Stimulated activated naive CD8-positive, alpha-beta T cell treated with anti-CD3 and anti-CD28 coated beads, Interleukin-15, amount 100 ng/mL, for 72 hours (primary cell): ENCODE measurements at regions not wholly inside any gene's neighbourhood (a gene's known extent, or its start where the extent isn't known, plus 50 kb on each side); places are given as distances from the start of the nearest gene placed in this dataset.
"Not testable (repeated sequence)": the region's sequence is repeated elsewhere in the genome, so short reads cannot be mapped to it uniquely, and the experiment has no call there.

Source experiments
- ATAC-seq: fragments of 150-1000 bp; cut with Tn5 transposase; 2 replicates; pipeline ENCODE4 v1.10.0; 2021; ENCODE audit warnings: mild to moderate bottlenecking, moderate library complexity
- DNase-seq, 2 donors: peaks; one replicate each; pipeline ENCODE4 v3.0.0; 2021 to 2022
- H3K27ac Mint-ChIP-seq, 2 donors: one replicate each; pipeline ENCODE4 v1.8.0; 2022; ENCODE audit warnings: mild to moderate bottlenecking in 2 of 2, mixed read lengths in 2 of 2, moderate library complexity in 2 of 2
- H3K27me3 Mint-ChIP-seq: one replicate; pipeline ENCODE4 v1.8.0; 2022; ENCODE audit warnings: mixed read lengths
- H3K4me1 Mint-ChIP-seq: one replicate; pipeline ENCODE4 v1.8.0; 2022; ENCODE audit warnings: mild to moderate bottlenecking, mixed read lengths
- H3K4me3 Mint-ChIP-seq, 2 donors: one replicate each; pipeline ENCODE4 v1.8.0; 2022; ENCODE audit warnings: mild to moderate bottlenecking in 2 of 2, mixed read lengths in 2 of 2, moderate library complexity in 1 of 2
- H3K9me3 Mint-ChIP-seq, 2 donors: one replicate each; pipeline ENCODE4 v1.8.0; 2022; ENCODE audit warnings: mixed read lengths in 2 of 2

DNA sequence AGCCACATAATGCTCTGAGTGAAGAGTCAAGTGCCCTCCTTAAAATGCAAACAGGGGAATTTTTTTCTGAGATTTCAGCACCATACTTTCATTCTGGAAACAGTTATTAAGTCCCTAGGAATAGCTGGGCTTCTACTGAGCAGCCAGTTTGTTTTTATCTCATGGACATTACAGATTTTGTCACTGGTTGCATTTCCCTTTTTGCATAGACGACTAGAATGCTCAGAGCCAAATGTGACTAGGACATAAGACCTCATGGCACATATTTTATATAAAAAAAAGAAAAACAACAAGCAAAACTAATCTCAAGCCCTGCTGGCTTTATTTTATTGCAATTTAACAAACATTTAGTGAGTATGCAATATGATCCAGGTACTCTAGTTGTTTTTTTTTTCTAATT lies 112.7 kb upstream of the NANOGP8 start:
- H3K27ac Mint-ChIP-seq: no peak overlapping the region
- no peaks in the 10 kb centered on the region for H3K27me3 Mint-ChIP-seq
- DNase-seq (no peak), ATAC-seq (no peak)
- H3K4me1 Mint-ChIP-seq: no peaks in the 10 kb centered on the region
- H3K9me3 Mint-ChIP-seq: peaks cover 0 to under 1% of the 10 kb centered on the region in 2 donors
- no peak overlapping the region for H3K4me3 Mint-ChIP-seq

DNA sequence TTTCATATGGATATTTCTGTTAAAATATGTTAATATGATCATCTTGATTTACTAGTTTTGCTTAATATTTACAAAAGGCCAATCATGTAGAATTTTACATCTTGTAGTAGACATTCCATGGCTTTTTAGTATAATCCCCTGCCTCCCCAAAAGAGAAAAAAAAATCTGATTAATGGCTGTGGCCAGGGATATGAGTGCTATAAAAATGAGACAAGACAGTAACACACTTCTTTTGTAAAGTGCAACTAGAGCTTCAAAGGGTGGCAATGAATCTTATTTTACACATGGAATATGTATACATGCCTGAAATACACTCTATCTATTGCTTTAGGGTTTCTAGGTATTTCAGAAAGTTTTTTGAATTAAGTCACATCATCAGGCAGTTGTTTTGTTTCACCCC lies 112.2 kb upstream of the NANOGP8 start:
- Mint-ChIP-seq H3K4me1 (no peaks in the 10 kb centered on the region), H3K27me3 (no peaks in the 10 kb centered on the region), H3K9me3 (peaks cover 0 to 5% of the 10 kb centered on the region in 2 donors), H3K27ac (no peak overlapping the region), H3K4me3 (no peak overlapping the region)
- ATAC-seq: no peak
- DNase-seq: no peak

DNA sequence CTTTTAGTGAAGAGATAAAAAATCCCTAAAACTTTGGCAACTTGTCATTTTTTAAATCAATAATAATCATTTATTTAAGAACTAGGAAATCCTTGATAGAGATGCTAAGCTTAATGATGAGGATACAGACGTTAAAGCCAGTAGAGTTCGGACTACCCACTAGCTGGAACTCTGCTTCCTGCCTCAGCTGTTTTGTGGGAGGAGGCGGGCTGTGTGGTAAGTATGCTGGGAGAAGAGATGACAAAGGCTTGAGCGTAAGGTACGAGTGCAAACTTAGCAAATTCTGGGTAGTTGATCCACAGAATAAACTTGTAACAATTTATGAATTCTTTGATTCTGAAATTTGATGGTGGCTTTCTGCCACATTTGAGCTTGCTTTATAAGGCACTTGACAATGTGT lies 111.2 kb upstream of the NANOGP8 start:
- H3K4me1 Mint-ChIP-seq: no peaks in the 10 kb centered on the region
- no peak overlapping the region for H3K4me3 Mint-ChIP-seq
- H3K9me3 Mint-ChIP-seq: peaks cover 7 to 15% of the 10 kb centered on the region in 2 donors
- H3K27ac Mint-ChIP-seq: no peak overlapping the region
- DNase-seq: no peak
- no peaks in the 10 kb centered on the region for H3K27me3 Mint-ChIP-seq
- ATAC-seq: no peak

GRCh38 chr15:35195649-35196048 lies 110.6 kb upstream of the NANOGP8 start:
- no peak for DNase-seq
- H3K4me3 Mint-ChIP-seq: no peak overlapping the region
- peaks cover 7 to 19% of the 10 kb centered on the region in 2 donors for H3K9me3 Mint-ChIP-seq
- no peaks in the 10 kb centered on the region for H3K27me3 Mint-ChIP-seq
- no peak for ATAC-seq
- no peak overlapping the region for H3K27ac Mint-ChIP-seq
- no peaks in the 10 kb centered on the region for H3K4me1 Mint-ChIP-seq

DNA sequence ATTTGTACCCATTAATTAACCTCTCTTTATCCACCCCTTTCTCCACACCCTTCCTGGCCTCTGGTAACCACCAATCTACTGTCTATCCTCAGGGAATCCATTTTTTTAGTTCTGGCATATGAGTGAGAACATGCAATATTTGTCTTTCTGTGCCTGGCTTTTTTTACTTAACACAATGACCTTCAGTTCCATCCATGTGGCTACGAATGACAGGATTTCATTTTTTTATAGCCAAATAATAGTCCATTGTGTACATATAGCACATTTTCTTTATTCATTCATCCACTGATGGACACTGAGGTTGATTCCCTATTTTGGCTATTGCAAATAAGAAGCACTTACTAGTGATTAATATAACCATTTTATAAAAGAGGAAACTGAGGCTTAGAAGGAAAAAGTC lies 109.9 kb upstream of the NANOGP8 start:
- ATAC-seq: no peak
- H3K4me1 Mint-ChIP-seq: no peaks in the 10 kb centered on the region
- DNase-seq: no peak
- peaks cover 7 to 22% of the 10 kb centered on the region in 2 donors for H3K9me3 Mint-ChIP-seq
- peaks cover 6% of the 10 kb centered on the region for H3K27me3 Mint-ChIP-seq
- no peak overlapping the region for H3K4me3 Mint-ChIP-seq
- no peak overlapping the region for H3K27ac Mint-ChIP-seq

DNA sequence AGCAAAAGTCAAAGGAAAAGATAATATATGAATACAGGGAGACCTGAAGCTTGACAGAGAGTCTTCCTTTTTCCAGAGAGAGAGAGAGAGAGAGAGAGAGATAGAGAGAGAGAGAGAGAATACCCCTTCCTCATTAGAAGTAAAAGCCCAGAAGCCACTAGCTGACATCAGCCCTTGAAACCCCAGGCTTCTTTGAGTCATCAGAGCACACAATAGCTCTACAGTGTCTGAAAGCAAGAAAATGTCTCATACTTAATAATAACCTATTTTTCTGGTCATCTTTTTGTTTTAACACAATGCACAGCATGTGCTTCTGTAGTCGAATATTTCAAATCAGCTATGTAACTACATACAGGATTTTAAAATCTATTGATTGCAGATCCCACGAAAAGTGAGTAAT lies 109.2 kb upstream of the NANOGP8 start:
- Mint-ChIP-seq H3K27ac (no peak overlapping the region), H3K9me3 (peaks cover 7 to 28% of the 10 kb centered on the region in 2 donors), H3K4me3 (no peak overlapping the region), H3K4me1 (no peaks in the 10 kb centered on the region), H3K27me3 (peaks cover 9% of the 10 kb centered on the region)
- DNase-seq (no peak), ATAC-seq (no peak)

DNA sequence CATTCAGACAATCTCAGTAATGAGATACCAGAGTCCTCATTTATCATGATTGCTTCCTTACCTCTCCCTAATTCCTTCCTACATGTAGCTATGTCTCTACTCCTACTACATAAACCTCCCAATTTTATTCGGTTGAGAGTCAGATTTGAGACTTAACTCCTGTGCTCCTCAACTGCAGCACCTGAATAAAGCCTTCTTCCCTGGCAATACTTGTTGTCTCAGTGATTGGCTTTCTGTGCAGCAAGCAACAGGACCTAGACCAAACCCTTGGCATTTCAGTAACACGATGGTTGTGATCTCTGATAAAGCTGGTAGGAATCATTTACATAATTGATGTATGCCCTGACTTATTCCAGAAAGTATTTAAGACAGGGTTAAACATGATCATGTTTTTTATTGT lies 106.7 kb upstream of the NANOGP8 start:
- no peaks in the 10 kb centered on the region for H3K4me1 Mint-ChIP-seq
- peaks cover 7 to 28% of the 10 kb centered on the region in 2 donors for H3K9me3 Mint-ChIP-seq
- no peak overlapping the region for H3K27ac Mint-ChIP-seq
- DNase-seq: no peak
- H3K27me3 Mint-ChIP-seq: peaks cover 9% of the 10 kb centered on the region
- no peak for ATAC-seq
- H3K4me3 Mint-ChIP-seq: no peak overlapping the region

DNA sequence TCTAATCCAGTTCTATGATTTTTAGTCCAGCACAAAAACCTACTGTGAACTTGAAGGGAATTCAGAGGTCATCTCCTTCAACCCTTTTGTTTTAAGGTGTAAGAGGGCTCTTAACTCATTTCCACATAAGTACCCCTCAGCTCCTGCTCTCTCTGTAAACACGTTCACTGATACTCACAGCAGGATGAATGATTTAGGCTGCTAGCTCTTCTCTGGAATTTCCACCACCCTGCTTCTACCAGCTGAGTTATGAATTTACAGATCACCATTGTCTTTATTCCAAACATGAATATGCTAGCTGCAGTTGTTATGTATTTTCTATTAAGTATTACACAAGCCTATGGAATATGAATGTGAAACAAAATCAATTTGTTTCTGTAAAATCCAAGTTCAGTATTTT lies 101.3 kb upstream of the NANOGP8 start:
- Mint-ChIP-seq H3K4me3 (no peak overlapping the region), H3K27me3 (peaks cover 9% of the 10 kb centered on the region), H3K4me1 (peaks cover 5% of the 10 kb centered on the region), H3K9me3 (peaks cover 1 to 13% of the 10 kb centered on the region in 2 donors), H3K27ac (no peak overlapping the region)
- DNase-seq (no peak), ATAC-seq (no peak)

GRCh38 chr15:35184646-35185045 lies 99.6 kb upstream of the NANOGP8 start:
- peaks cover 5% of the 10 kb centered on the region for H3K4me1 Mint-ChIP-seq
- DNase-seq (no peak), ATAC-seq (no peak)
- no peak overlapping the region for H3K27ac Mint-ChIP-seq
- peaks cover 0 to 1% of the 10 kb centered on the region in 2 donors for H3K9me3 Mint-ChIP-seq
- H3K4me3 Mint-ChIP-seq: no peak overlapping the region
- no peaks in the 10 kb centered on the region for H3K27me3 Mint-ChIP-seq

DNA sequence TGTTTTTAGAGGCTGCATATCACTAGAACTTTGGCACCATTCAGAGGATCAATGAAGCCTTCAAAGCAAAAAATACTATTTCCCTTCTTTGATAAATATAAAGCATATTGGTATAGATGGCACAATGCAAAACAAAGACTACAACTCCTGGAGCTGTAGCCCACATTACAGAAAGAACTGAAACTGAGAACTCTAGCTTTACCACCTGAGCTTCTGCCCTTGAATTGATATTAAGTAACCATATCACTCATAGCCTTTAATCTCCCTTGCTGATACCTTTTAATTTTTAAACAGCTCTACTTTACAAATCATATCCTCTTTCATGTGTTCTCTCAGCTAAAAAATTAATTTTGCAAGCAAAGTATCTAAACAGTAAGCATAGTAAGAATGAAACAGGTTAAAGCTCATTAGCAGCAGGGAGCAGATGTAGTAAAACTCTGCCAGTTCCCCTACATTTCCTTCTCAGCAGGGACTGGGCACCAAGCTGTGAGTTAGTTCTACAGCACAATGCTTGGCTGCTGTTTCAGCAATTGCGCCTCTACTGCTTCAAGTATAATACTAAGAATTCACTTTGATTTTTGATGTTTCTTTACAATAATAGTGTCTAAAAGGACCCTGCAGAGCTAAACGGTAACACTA lies 97.9 kb upstream of the NANOGP8 start:
- ATAC-seq (peak; percentile 79), DNase-seq (no peak)
- H3K27me3 Mint-ChIP-seq: no peaks in the 10 kb centered on the region
- H3K4me3 Mint-ChIP-seq: no peak overlapping the region
- no peak overlapping the region for H3K27ac Mint-ChIP-seq
- H3K9me3 Mint-ChIP-seq: no peaks in the 10 kb centered on the region
- peaks cover 5% of the 10 kb centered on the region for H3K4me1 Mint-ChIP-seq

GRCh38 chr15:35181538-35181937 lies 96.4 kb upstream of the NANOGP8 start:
- H3K9me3 Mint-ChIP-seq: no peaks in the 10 kb centered on the region
- H3K4me3 Mint-ChIP-seq: no peak overlapping the region
- H3K27me3 Mint-ChIP-seq: no peaks in the 10 kb centered on the region
- DNase-seq (no peak), ATAC-seq (peak; percentile 55)
- H3K4me1 Mint-ChIP-seq: peaks cover 5% of the 10 kb centered on the region
- H3K27ac Mint-ChIP-seq: no peak overlapping the region

GRCh38 chr15:35179739-35180138 lies 94.6 kb upstream of the NANOGP8 start:
- H3K4me1 Mint-ChIP-seq: peaks cover 5% of the 10 kb centered on the region
- ATAC-seq: no peak

GRCh38 chr15:35178186-35178585 lies 93.1 kb upstream of the NANOGP8 start:
- H3K4me3 Mint-ChIP-seq, H3K9me3 Mint-ChIP-seq, ATAC-seq, H3K4me1 Mint-ChIP-seq, DNase-seq, H3K27me3 Mint-ChIP-seq: not testable (repeated sequence)
- peak overlapping the region in 1 of 2 donors; percentile 17 for H3K27ac Mint-ChIP-seq

More at GRCh38 chr15:35179739-35180138, 94.6 kb upstream of the NANOGP8 start:
- H3K27me3 Mint-ChIP-seq: no peaks in the 10 kb centered on the region
- DNase-seq: no peak
- no peak overlapping the region for H3K4me3 Mint-ChIP-seq
- H3K27ac Mint-ChIP-seq: no peak overlapping the region
- no peaks in the 10 kb centered on the region for H3K9me3 Mint-ChIP-seq

DNA sequence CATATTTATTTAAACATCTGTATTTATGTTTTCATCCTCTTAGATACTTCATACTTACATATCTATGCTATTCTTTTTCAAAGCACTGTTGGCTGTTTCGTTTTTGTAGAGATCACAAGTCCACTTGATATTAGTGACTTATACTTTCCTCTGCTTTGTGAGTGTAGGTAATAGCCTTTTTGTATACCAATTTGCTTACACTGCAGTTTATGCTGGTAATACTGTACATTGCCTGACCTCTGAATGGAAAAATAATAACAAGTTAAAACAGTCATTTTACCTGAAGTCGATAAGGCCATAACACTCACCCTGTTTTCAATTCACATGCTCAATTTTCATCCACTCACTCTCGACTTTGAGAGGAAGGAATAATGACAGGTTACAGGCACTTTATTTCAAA lies 89.9 kb upstream of the NANOGP8 start:
- Mint-ChIP-seq H3K27me3 (peaks cover 6% of the 10 kb centered on the region), H3K9me3 (no peaks in the 10 kb centered on the region), H3K4me1 (no peaks in the 10 kb centered on the region), H3K27ac (no peak overlapping the region), H3K4me3 (no peak overlapping the region)
- ATAC-seq: no peak
- no peak for DNase-seq

DNA sequence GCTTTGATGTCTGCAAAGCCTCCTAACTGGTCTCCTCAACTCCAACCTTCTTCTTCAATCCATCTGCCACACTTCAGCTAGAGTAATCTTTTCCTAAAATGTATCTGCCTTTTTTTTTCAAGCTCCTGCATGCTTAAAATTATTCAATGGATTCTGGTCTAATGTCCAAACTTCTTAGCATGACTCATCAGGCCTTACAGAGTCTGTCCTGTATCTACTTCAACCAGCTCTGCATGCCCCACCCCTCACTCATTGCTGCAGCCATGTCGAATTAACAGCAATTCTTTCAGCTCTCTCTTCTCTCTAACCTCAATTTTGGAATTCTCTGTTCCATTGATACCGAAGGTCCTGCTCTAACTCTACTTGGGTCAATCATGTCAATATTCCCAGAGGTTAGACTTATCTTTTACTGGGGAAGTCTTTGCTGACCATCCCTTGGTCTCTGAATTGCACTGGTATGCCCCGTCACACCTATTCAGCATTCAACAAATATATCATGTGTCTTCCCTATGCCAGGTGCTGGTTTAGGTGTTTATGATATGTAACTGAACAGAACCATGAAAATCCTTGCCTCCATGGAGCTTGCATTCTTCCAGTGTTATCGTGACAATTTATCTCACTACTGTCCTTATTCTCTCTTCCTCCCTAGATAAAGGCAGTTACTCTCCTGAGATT lies 88.5 kb upstream of the NANOGP8 start:
- no peaks in the 10 kb centered on the region for H3K4me1 Mint-ChIP-seq
- H3K4me3 Mint-ChIP-seq: no peak overlapping the region
- DNase-seq (no peak), ATAC-seq (no peak)
- H3K27ac Mint-ChIP-seq: no peak overlapping the region
- peaks cover 6% of the 10 kb centered on the region for H3K27me3 Mint-ChIP-seq
- no peaks in the 10 kb centered on the region for H3K9me3 Mint-ChIP-seq

DNA sequence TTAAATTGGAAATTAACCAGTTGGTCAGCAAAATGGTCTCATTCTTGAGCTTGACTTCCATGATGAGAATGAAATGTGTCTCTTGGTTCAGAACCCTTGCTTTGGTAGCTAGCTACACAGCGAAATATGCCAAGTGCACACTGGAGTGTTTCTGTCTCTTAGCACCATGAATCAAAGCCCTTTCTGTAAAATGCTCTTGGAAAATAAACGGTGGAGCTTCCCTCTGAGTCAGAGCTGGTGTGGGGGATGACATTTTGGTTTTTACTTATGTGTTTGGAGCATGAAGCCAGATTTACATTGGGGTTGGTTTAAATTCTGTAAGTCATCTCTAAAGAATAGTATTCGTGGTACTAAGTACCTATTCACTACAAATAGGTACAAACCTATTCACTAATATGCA lies 85.1 kb upstream of the NANOGP8 start:
- DNase-seq: no peak
- peaks cover 17% of the 10 kb centered on the region for H3K27me3 Mint-ChIP-seq
- H3K4me1 Mint-ChIP-seq: no peaks in the 10 kb centered on the region
- no peak overlapping the region for H3K4me3 Mint-ChIP-seq
- H3K9me3 Mint-ChIP-seq: no peaks in the 10 kb centered on the region
- H3K27ac Mint-ChIP-seq: no peak overlapping the region
- no peak for ATAC-seq

DNA sequence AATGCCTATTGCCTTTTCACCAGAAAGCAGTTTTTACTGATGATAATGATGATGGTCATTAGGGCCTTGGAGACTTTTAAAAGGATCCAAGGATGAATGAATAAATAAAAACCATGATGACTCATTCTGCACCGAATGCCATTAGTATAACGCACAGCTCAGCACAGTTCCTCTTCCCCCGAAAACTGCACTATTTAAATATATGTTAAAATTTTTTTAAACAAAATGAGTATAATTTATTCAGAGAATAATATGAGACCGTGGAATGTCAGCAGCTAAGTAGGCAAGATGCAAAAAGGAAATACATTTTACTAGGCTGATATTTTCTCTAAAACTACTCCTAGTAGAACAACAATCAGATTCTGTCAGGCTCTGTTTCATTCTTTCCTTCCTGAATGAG lies 83.4 kb upstream of the NANOGP8 start:
- Mint-ChIP-seq H3K27ac (no peak overlapping the region), H3K27me3 (peaks cover 12% of the 10 kb centered on the region), H3K4me1 (no peaks in the 10 kb centered on the region), H3K4me3 (no peak overlapping the region), H3K9me3 (no peaks in the 10 kb centered on the region)
- ATAC-seq: no peak
- no peak for DNase-seq
